ENCODE measurements at regions not wholly inside any gene's neighbourhood (a gene's known extent, or its start where the extent isn't known, plus 50 kb on each side); places are given as distances from the start of the nearest gene placed in this dataset.

DNA sequence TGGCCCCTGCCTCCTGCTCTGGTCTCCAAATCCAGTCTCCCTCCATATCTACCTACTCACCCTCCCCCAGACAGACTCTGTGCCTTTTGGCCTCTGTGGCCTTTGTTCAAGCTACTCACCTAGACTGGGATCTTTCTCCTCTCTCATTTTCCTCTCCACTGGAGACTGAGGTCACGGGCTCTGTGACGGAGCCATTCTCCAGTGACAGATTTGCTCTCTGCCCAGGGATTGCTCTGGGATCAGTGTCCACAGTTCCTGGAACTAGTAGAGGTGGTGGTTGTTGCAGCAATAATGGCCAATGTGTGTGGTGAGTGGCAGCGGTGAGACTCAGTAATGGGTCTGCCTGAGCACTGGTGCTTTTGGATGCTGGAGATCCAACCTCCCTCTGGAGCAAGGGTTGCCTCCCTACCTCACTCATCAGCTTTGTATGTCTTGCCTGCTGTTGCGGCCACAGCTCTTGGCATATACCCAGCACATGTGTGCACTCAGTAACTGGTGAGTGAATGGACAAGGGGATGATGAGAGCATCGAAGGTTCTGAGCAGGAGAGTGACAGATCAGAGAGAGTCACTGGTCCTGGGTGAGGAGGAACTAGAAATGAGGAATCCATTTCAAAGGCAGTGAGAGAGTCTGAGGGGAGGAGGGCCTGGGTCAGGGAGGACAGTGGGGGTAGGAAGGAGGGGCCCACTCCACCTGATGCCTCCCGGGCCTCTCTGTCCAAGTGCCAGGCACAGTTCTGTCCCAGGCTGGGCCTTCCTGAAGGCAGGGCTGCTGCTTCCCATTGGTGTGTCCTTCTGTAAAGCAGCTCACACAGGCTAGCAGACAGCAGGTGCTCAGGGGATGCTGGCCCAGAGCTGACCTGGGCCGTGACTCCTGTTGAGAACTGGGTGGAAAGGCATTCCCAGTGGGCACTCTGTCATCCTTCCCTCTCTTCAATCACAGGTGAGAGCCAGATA is 96.5 kb upstream of the PITX1 start:
- intact Hi-C loops (cut with micrococcal nuclease; ENCODE audit: unreplicated experiment) (no loop called here), in situ Hi-C loops (cut with MboI) (no loop called here)
- CTCF ChIA-PET, result no interaction called here
- Histone ChIP-seq H3K9me3 (replicated peaks; ENCODE audit: control insufficient read depth, insufficient read depth, low read length) (no peaks in the 10 kb centered on the region), H3K9ac (ENCODE audit: control insufficient read depth, insufficient read depth, low read length) (no peak overlapping the region), H2AFZ (ENCODE audit: control insufficient read depth, low read depth, low read length) (no peak overlapping the region), H3K4me1 (ENCODE audit: control insufficient read depth, insufficient read depth, low read length) (no peaks in the 10 kb centered on the region), H3K27me3 (replicated peaks in 1 of 2; ENCODE audit: control insufficient read depth in 2 of 2, insufficient read depth in 2 of 2, low read length in 1 of 2) (peaks cover 0 to under 1% of the 10 kb centered on the region in 2 experiments; a peak in 3 of 4 replicates), H3K4me2 (ENCODE audit: control insufficient read depth, insufficient read depth) (no peak overlapping the region), H4K20me1 (ENCODE audit: control insufficient read depth, insufficient read depth) (no peaks in the 10 kb centered on the region), H3K4me3 (no peak overlapping the region), H3K27ac (ENCODE audit: control insufficient read depth, insufficient read depth) (no peak overlapping the region), H3K36me3 (ENCODE audit: control insufficient read depth in 2 of 2, insufficient read depth in 2 of 2, low read length in 1 of 2) (no peaks in the 10 kb centered on the region), H3K79me2 (ENCODE audit: control insufficient read depth, insufficient read depth, low read length) (no peaks in the 10 kb centered on the region)
- TF ChIP-seq EGR1 (IDR thresholded peaks at IDR 0.05; ENCODE audit: borderline replicate concordance in 1 of 2, low read depth in 2 of 2, low read length in 2 of 2) (no peak), BCL3 (IDR thresholded peaks at IDR 0.05; ENCODE audit: borderline replicate concordance, insufficient read depth, low read depth, low read length, poor library complexity, severe bottlenecking) (no peak), STAT1 (conservative IDR thresholded peaks at IDR 0.05) (no peak), ZBTB40 (IDR thresholded peaks at IDR 0.05; ENCODE audit: borderline replicate concordance) (no peak), NFXL1 (IDR thresholded peaks at IDR 0.05; ENCODE audit: borderline replicate concordance) (no peak), SPI1 (IDR thresholded peaks at IDR 0.05; ENCODE audit: borderline replicate concordance, insufficient read depth, low read depth, low read length) (no peak), TARDBP (IDR thresholded peaks at IDR 0.05; ENCODE audit: borderline replicate concordance) (no peak), RFX5 (IDR thresholded peaks at IDR 0.05; ENCODE audit: low read depth, low read length) (no peak)
- TF ChIP-seq, protein P1, sequence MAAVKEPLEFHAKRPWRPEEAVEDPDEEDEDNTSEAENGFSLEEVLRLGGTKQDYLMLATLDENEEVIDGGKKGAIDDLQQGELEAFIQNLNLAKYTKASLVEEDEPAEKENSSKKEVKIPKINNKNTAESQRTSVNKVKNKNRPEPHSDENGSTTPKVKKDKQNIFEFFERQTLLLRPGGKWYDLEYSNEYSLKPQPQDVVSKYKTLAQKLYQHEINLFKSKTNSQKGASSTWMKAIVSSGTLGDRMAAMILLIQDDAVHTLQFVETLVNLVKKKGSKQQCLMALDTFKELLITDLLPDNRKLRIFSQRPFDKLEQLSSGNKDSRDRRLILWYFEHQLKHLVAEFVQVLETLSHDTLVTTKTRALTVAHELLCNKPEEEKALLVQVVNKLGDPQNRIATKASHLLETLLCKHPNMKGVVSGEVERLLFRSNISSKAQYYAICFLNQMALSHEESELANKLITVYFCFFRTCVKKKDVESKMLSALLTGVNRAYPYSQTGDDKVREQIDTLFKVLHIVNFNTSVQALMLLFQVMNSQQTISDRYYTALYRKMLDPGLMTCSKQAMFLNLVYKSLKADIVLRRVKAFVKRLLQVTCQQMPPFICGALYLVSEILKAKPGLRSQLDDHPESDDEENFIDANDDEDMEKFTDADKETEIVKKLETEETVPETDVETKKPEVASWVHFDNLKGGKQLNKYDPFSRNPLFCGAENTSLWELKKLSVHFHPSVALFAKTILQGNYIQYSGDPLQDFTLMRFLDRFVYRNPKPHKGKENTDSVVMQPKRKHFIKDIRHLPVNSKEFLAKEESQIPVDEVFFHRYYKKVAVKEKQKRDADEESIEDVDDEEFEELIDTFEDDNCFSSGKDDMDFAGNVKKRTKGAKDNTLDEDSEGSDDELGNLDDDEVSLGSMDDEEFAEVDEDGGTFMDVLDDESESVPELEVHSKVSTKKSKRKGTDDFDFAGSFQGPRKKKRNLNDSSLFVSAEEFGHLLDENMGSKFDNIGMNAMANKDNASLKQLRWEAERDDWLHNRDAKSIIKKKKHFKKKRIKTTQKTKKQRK (IDR thresholded peaks at IDR 0.05; ENCODE audit: low read depth, low read length), result no peak
- TF ChIP-seq, protein P2, sequence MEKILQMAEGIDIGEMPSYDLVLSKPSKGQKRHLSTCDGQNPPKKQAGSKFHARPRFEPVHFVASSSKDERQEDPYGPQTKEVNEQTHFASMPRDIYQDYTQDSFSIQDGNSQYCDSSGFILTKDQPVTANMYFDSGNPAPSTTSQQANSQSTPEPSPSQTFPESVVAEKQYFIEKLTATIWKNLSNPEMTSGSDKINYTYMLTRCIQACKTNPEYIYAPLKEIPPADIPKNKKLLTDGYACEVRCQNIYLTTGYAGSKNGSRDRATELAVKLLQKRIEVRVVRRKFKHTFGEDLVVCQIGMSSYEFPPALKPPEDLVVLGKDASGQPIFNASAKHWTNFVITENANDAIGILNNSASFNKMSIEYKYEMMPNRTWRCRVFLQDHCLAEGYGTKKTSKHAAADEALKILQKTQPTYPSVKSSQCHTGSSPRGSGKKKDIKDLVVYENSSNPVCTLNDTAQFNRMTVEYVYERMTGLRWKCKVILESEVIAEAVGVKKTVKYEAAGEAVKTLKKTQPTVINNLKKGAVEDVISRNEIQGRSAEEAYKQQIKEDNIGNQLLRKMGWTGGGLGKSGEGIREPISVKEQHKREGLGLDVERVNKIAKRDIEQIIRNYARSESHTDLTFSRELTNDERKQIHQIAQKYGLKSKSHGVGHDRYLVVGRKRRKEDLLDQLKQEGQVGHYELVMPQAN (conservative IDR thresholded peaks at IDR 0.05), result no peak
- SMC1A ChIA-PET (ENCODE audit: uncharacterized antibody, unreplicated experiment), result no interaction called here
- no peak for ATAC-seq
- RAD21 ChIA-PET (ENCODE audit: unreplicated experiment), result no interaction called here
- FAIRE-seq, result no peak
- 42% methylated on average over 7 of the region's 7 CpGs for WGBS (ENCODE audit: insufficient coverage, insufficient replicate concordance, low lambda C conversion rate, missing lambda C conversion rate)
- BruUV-seq (replicated peaks), result no TSS peak
- POLR2A ChIA-PET, result no interaction called here
- no peak for DNase-seq (ENCODE audit: low read depth, low spot score)
